ENCODE measurements at regions not wholly inside any gene's neighbourhood (a gene's known extent, or its start where the extent isn't known, plus 50 kb on each side); places are given as distances from the start of the nearest gene placed in this dataset.

GRCh38 chr2:150698016-150698661 is 210.7 kb upstream of the RND3 start:
- TF ChIP-seq EZH2 (IDR thresholded peaks at IDR 0.05; ENCODE audit: borderline replicate concordance, low read length) (no peak), CTCF (IDR thresholded peaks at IDR 0.05; ENCODE audit: low read length) (no peak)
